WTC11 (cell line): ENCODE measurements at regions not wholly inside any gene's neighbourhood (a gene's known extent, or its start where the extent isn't known, plus 50 kb on each side); places are given as distances from the start of the nearest gene placed in this dataset.

Experiments used
- ATAC-seq: fragments of 200-7000 bp; cut with Tn5 transposase; 2 replicates; pipeline ENCODE4 v1.10.0; 2021; ENCODE audit warnings: mild to moderate bottlenecking, moderate library complexity
- CTCF ChIA-PET: fragments of 300-600 bp; sonication (Branson Sonifier 250); formaldehyde crosslinking; loops from one replicate; lab custom pipeline; 2021; ENCODE audit warnings: antibody characterized with exemption; lab: Charles Lee
- POLR2A ChIA-PET: fragments of 350-600 bp; sonication (Branson Sonifier 250); formaldehyde crosslinking; loops from one replicate; lab custom pipeline; 2021; ENCODE audit warnings: antibody characterized with exemption; lab: Charles Lee
- DNase-seq: peaks from one replicate; pipeline ENCODE4 v3.0.0; 2021; ENCODE audit warnings: low spot score
- H3K27ac Mint-ChIP-seq: 2 replicates; pipeline ENCODE4 v1.8.0; 2021; ENCODE audit warnings: mixed read lengths
- H3K27me3 Mint-ChIP-seq: 2 replicates; pipeline ENCODE4 v1.8.0; 2021; ENCODE audit warnings: low read depth, mild to moderate bottlenecking, moderate library complexity, mixed read lengths
- H3K36me3 Mint-ChIP-seq: 2 replicates; pipeline ENCODE4 v1.8.0; 2021; ENCODE audit warnings: mixed read lengths
- H3K4me1 Mint-ChIP-seq: 2 replicates; pipeline ENCODE4 v1.8.0; 2022; ENCODE audit warnings: mixed read lengths
- H3K4me3 Mint-ChIP-seq: 2 replicates; pipeline ENCODE4 v1.8.0; 2021; ENCODE audit warnings: mild to moderate bottlenecking, moderate library complexity, mixed read lengths
- H3K9me3 Mint-ChIP-seq: 2 replicates; pipeline ENCODE4 v1.8.0; 2021; ENCODE audit warnings: mixed read lengths
- AR ChIP-seq: fragments of 250-450 bp; sonication (Bioruptor Pico); IDR thresholded peaks from 2 replicates; pipeline ENCODE4 v1.9.0; 2021; ENCODE audit warnings: mild to moderate bottlenecking
- CDX4 ChIP-seq: fragments of 250-450 bp; sonication (Bioruptor Pico); IDR thresholded peaks from 2 replicates; pipeline ENCODE4 v1.9.0; 2021; ENCODE audit warnings: moderate library complexity, mild to moderate bottlenecking, inconsistent platforms, borderline replicate concordance
- ELF4 ChIP-seq: sonication (generic); formaldehyde crosslinking; IDR thresholded peaks from 2 replicates; pipeline ENCODE4 v1.8.1; 2022; ENCODE audit warnings: low read depth, mild to moderate bottlenecking, moderate library complexity, missing genetic modification reagents
- EMX1 ChIP-seq: fragments of 250-450 bp; sonication (Bioruptor Pico); IDR thresholded peaks from 2 replicates; pipeline ENCODE4 v1.8.0; 2021; ENCODE audit warnings: mild to moderate bottlenecking
- ESRRA ChIP-seq: sonication (generic); formaldehyde crosslinking; IDR thresholded peaks from 2 replicates; pipeline ENCODE4 v1.8.1; 2022; ENCODE audit warnings: mild to moderate bottlenecking, missing genetic modification reagents, borderline replicate concordance
- FOXP4 ChIP-seq: sonication (generic); formaldehyde crosslinking; IDR thresholded peaks from 2 replicates; pipeline ENCODE4 v1.8.0; 2022; ENCODE audit warnings: mild to moderate bottlenecking, missing genetic modification reagents
- GABPB1 ChIP-seq: sonication (generic); formaldehyde crosslinking; IDR thresholded peaks from 2 replicates; pipeline ENCODE4 v1.8.1; 2023; ENCODE audit warnings: mild to moderate bottlenecking, missing genetic modification reagents
- MAX ChIP-seq: sonication (generic); formaldehyde crosslinking; IDR thresholded peaks from 2 replicates; pipeline ENCODE4 v1.8.0; 2022; ENCODE audit warnings: mild to moderate bottlenecking, missing genetic modification reagents
- MYBL2 ChIP-seq: sonication (generic); formaldehyde crosslinking; IDR thresholded peaks from 2 replicates; pipeline ENCODE4 v1.8.1; 2023; ENCODE audit warnings: mild to moderate bottlenecking, moderate library complexity, missing genetic modification reagents
- PRDM15 ChIP-seq: sonication (generic); formaldehyde crosslinking; IDR thresholded peaks from 2 replicates; pipeline ENCODE4 v1.8.0; 2022; ENCODE audit warnings: missing genetic modification reagents
- ZBTB21 ChIP-seq: sonication (generic); formaldehyde crosslinking; IDR thresholded peaks from 2 replicates; pipeline ENCODE4 v1.8.1; 2023; ENCODE audit warnings: mild to moderate bottlenecking, missing genetic modification reagents, borderline replicate concordance
- ZNF121 ChIP-seq: sonication (generic); formaldehyde crosslinking; IDR thresholded peaks from 2 replicates; pipeline ENCODE4 v1.8.0; 2023; ENCODE audit warnings: missing genetic modification reagents
- ZNF219 ChIP-seq: sonication (generic); formaldehyde crosslinking; IDR thresholded peaks from 2 replicates; pipeline ENCODE4 v1.8.0; 2023; ENCODE audit warnings: missing genetic modification reagents, mild to moderate bottlenecking, borderline replicate concordance
- ZNF425 ChIP-seq: fragments of 250-450 bp; sonication (Bioruptor Pico); conservative IDR thresholded peaks from 2 replicates; pipeline ENCODE4 v1.9.0; 2021; ENCODE audit warnings: mild to moderate bottlenecking

GRCh38 chr9:82168585-82168984 lies 180.0 kb downstream of the SPATA31D1 start (continued):
- TF ChIP-seq AR (CRISPR knock-in tag) (no peak), MAX (CRISPR knock-in tag) (no peak), ESRRA (CRISPR knock-in tag) (no peak), PRDM15 (CRISPR knock-in tag) (no peak), FOXP4 (no peak), MYBL2 (CRISPR knock-in tag) (no peak), ZBTB21 (CRISPR knock-in tag) (no peak), ZNF121 (CRISPR knock-in tag) (no peak), ZNF219 (no peak)

GRCh38 chr9:82170866-82171265 lies 182.3 kb downstream of the SPATA31D1 start:
- Mint-ChIP-seq H3K27ac (no peak overlapping the region), H3K36me3 (no peaks in the 10 kb centered on the region), H3K4me3 (no peak overlapping the region)
- CTCF ChIA-PET: no interaction called here
- TF ChIP-seq GABPB1 (CRISPR knock-in tag) (no peak), ZNF425 (CRISPR knock-in tag) (no peak), ELF4 (CRISPR knock-in tag) (no peak), EMX1 (CRISPR knock-in tag) (no peak), CDX4 (CRISPR knock-in tag) (no peak)
- TF ChIP-seq, all 79 proteins: peak for 0
- ATAC-seq (no peak), DNase-seq (no peak)
- peaks cover 4% of the 10 kb centered on the region for H3K9me3 Mint-ChIP-seq
- POLR2A ChIA-PET: no interaction called here
- H3K27me3 Mint-ChIP-seq: no peaks in the 10 kb centered on the region
- peaks cover 26% of the 10 kb centered on the region for H3K4me1 Mint-ChIP-seq
